ENCODE measurements at regions not wholly inside any gene's neighbourhood (a gene's known extent, or its start where the extent isn't known, plus 50 kb on each side); places are given as distances from the start of the nearest gene placed in this dataset.

GRCh38 chr9:96156171-96156974 lies 145.6 kb downstream of the HSD17B3 start:
- peak; percentile 7 for DNase-seq

- no peak for DNase-seq
These were observed 147.9 kb downstream of the HSD17B3 start for GRCh38 chr9:96154081-96154480.

GRCh38 chr9:96152550-96152949 lies 149.4 kb downstream of the HSD17B3 start:
- DNase-seq = no peak

GRCh38 chr9:96150324-96151227 lies 151.4 kb downstream of the HSD17B3 start:
- DNase-seq = peak; percentile 87

- DNase-seq = peak; percentile 36
These were observed 152.3 kb downstream of the HSD17B3 start for GRCh38 chr9:96149533-96150280.

- no peak for DNase-seq
These were observed 153.1 kb downstream of the HSD17B3 start for GRCh38 chr9:96148634-96149532.

GRCh38 chr9:96147029-96147428 lies 154.9 kb downstream of the HSD17B3 start:
- peak; percentile 73 for DNase-seq

DNA sequence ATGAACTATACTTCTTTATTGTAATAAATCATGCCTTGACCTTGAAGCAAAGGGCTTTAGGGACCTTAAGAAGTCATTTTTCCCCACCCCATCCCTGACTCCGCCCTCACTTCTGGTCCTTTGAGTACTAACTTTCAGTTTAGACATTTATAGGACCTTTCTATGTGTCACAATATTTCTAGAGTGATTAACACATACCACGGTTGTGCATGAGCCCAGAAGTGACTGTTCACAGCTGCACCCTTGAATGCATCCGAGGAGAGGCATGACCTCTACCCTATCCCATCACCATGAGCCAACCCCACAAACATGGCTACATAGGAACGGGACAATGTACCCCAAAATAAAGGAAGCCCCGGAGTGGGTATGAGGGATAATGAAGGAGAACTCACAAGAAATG lies 160.3 kb downstream of the HSD17B3 start:
- no peak for DNase-seq

DNA sequence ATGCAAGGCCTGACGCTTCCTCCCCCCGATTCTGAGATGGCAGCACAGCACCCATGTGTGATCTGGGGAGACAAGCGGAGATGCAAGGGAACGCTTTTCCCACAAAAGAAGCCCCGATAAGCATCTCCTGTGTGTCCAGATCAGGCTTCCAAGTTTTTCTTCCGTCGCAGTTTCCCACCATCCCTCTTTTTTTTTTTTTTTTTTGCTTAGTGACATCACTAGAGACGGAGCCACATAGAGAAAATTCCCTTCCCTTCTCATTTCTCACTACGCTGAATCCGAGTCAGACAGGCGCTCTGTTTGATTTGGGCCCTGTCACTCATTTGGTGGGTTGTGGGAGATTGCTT lies 160.9 kb downstream of the HSD17B3 start:
- DNase-seq = no peak

DNA sequence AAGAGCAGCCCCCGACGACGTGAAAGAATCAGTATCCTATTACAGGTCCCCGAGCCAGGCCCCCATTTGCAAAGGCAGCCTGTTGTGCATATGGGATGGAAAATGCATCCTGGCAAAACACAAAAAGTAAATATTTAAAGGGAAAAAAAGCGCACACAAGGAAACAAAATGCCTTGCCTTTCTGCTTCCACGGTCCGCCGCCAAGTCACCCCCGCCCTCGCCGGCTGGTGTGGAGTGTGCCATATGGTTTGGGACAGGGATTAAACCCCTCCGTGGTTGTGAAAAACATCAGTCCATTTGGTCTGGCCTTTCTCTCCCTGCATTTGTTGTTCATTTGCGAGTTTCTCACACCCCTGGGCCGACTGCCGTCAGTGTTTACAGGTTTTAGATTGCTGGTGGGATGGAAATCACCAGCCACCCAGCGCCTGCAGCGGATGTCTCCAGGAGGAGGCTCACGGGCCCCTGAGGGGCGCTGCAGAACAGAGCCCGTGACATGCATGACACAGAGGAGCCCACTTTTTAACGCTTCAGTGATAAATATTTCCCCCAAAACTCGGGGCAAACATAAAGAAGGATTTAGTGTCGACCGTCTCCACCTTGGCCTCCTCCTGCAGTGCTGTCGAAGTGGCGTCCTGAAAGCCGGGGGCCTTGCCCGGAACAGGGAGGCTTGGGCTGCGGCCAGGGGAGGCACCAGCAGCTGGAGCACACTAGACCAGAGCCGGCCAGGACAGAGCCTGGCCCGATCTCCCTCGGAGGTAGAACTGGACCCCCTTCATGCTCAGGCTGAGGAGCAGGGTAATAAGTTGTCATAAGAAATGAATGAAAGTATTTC lies 161.5 kb downstream of the HSD17B3 start:
- no peak for DNase-seq

DNA sequence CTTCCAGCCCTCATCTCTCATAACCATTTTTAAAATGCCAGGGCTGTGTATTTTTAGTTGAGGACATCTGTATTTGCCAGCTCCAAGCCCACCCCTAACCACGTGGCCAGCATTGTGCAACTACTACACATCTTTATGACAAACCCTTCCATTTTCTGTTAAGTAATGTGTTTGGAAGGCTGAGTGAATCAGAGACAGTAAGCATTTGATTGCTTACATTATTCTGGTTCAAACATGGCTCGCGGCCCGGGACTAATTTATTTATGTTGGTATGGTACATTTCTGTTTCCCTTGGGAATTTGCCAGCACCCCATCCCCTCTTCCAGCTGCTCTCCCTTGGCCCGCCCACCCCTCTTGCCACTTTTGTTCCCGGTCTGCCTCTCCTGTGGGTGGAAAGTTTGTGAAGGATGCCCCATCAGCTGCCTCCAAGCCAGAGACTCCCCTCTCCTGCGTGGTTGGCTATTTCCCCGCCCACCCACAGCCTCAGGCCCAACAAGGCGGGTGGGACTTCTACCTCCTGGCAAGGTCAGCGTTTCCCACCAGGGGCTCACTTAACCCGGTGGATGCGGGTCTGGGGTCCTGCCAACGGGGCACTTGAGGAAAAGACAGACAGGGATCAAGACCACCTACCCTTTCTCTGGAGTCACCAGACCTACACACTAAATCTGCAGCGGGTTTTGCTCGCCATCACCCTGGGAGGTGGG lies 162.2 kb downstream of the HSD17B3 start:
- DNase-seq = no peak

DNA sequence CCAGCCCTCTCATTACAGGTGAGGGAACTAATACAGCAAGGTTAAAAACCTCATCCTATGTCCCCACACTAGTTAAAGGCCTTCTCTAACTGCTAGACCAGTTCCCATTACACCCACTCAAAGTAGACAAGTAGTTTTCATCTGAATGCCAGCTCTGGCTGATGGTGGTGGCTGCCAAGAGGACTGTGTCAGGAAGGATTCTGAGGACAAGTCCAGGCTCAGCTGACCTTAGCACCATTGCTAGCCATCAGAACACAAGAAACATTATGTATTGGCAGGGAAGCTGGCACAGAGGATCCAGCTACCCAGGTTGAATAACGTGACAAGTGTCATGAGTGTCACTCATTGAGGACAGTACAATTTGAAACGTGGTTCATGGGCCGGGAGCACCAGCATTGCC lies 163.4 kb downstream of the HSD17B3 start:
- DNase-seq = no peak

DNA sequence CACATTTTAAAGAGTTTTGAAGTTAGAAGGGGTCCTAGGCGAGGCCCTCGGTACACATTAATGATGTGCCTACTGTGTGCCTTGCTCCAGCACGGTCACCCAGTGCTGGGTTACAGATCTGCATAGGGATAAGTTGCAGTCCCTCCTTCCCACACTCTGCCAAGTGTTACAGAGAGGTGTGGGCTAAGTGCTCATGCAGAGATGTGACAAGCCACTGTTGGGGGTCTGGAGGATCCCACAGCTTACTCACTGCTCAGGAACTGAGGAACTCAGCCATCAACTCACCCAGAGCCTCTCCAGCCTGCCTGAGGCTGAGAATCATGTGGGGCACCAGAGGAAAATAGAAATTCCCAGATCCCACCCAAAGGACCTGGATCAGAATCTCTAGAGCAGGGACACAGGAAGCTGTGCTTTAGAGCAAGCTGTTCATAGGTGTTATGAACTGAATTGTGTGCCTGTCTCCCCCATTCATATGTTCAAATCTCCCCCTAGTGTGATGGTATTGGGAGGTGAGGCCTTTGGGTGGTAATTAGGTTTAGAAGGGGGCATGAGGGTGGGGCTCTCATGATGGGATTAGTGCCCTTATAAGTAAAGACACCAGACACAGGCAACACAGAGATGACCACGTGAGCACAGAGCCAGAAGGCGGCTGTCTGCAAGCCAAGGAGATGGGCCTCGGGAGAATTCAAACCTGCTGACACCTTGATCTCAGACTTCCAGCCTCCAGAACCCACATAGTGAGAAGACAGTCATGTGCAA lies 164.1 kb downstream of the HSD17B3 start:
- DNase-seq = no peak

GRCh38 chr9:96136992-96137670 lies 164.8 kb downstream of the HSD17B3 start:
- peak; percentile 38 for DNase-seq

GRCh38 chr9:96135753-96136290 lies 166.2 kb downstream of the HSD17B3 start:
- no peak for DNase-seq

GRCh38 chr9:96135076-96135752 lies 166.8 kb downstream of the HSD17B3 start:
- DNase-seq = no peak

DNA sequence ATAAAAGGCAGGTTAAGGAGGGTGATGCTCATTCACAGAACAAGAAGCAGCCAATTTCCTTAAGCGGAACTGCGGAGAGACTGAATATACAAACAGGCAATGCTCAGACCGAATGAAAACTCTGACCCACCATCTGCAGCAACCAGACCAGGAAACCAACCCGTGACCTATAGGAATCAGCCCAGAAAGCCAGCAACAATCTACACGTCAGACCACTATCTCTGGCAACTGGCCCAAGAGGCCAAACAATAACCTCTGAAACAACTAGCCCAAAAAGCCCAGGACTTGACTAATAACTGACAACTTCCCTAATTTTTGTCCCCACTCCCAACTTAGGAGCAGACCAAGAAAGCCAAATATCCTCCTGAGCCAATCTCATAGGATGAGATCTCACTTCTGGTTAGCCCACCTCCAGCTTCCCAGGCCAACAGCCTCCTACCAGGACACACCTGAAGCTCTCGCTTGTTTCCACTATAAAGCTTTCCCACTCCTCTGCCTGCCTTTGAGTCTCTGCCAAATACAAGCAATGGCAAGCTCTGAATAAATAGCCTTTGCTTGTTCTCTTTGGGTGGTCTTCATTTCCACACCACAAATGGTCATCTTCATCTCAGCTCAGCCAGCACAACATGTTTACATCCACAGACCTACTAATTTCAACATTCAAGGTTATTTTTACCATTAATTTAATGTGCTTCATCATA lies 168.5 kb downstream of the HSD17B3 start:
- no peak for DNase-seq

GRCh38 chr9:96131825-96132224 lies 170.2 kb downstream of the HSD17B3 start:
- no peak for DNase-seq
